ENCODE measurements at regions not wholly inside any gene's neighbourhood (a gene's known extent, or its start where the extent isn't known, plus 50 kb on each side); places are given as distances from the start of the nearest gene placed in this dataset.
A peak's percentile ranks its signal among the peaks of the same experiment; 100 is the strongest.

- Histone ChIP-seq H3K27me3 (no peaks in the 10 kb centered on the region), H3K4me1 (no peaks in the 10 kb centered on the region), H3K27ac (no peak overlapping the region), H3K36me3 (no peaks in the 10 kb centered on the region), H3K4me3 (no peak overlapping the region), H3K9me3 (no peaks in the 10 kb centered on the region)
- no peak for DNase-seq
- intact Hi-C loops (cut with DNase I; ENCODE audit: low total_unique reads) = no loop called here
- TF ChIP-seq POLR2A (IDR thresholded peaks at IDR 0.05) (no peak), CTCF (IDR thresholded peaks at IDR 0.05) (no peak)
Observed at GRCh38 chr2:186342029-186342428, 144.0 kb upstream of the ZC3H15 start.

- no peak for DNase-seq
- Histone ChIP-seq H3K4me1 (no peaks in the 10 kb centered on the region), H3K27ac (peak overlapping the region in 1 of 2 donors; percentile 19), H3K9me3 (no peaks in the 10 kb centered on the region), H3K36me3 (no peaks in the 10 kb centered on the region), H3K4me3 (no peak overlapping the region), H3K27me3 (no peaks in the 10 kb centered on the region)
- intact Hi-C loops (cut with DNase I; ENCODE audit: low total_unique reads) = no loop called here
- TF ChIP-seq CTCF (IDR thresholded peaks at IDR 0.05) = no peak
- TF ChIP-seq POLR2A (IDR thresholded peaks at IDR 0.05) = no peak
Observed at GRCh38 chr2:186345745-186346144, 140.3 kb upstream of the ZC3H15 start.

DNA sequence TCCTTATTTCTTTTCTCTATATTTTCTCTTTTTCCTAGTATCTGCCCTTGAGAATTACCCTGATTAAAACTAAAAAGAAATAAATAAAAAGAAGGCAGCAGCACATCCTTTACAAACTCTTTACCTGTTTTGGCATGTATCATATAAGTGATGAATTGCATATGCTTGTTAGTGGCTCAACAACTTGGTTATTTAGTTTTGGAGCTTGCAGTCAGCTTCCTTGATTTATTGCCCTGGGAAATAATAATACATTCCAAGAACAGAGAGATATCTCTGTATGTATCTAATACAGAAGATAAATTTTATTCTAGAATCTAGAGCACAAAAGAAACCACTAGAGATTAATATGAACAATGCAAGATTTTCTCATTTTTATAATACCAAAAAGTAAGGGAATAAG lies 139.8 kb upstream of the ZC3H15 start:
- H3K9me3 ChIP-seq = no peaks in the 10 kb centered on the region
- intact Hi-C loops (cut with DNase I; ENCODE audit: low total_unique reads) = no loop called here
- H3K27ac ChIP-seq = peak overlapping the region in 1 of 2 donors; percentile 19
- no peak for TF ChIP-seq POLR2A (IDR thresholded peaks at IDR 0.05)
- TF ChIP-seq CTCF (IDR thresholded peaks at IDR 0.05) = no peak
- no peaks in the 10 kb centered on the region for H3K27me3 ChIP-seq
- H3K4me1 ChIP-seq = no peaks in the 10 kb centered on the region
- no peaks in the 10 kb centered on the region for H3K36me3 ChIP-seq
- DNase-seq = no peak
- no peak overlapping the region for H3K4me3 ChIP-seq

- Histone ChIP-seq H3K9me3 (no peaks in the 10 kb centered on the region), H3K4me3 (no peak overlapping the region), H3K36me3 (no peaks in the 10 kb centered on the region), H3K27me3 (no peaks in the 10 kb centered on the region), H3K4me1 (no peaks in the 10 kb centered on the region), H3K27ac (no peak overlapping the region)
- intact Hi-C loops (cut with DNase I; ENCODE audit: low total_unique reads) = no loop called here
- no peak for TF ChIP-seq POLR2A (IDR thresholded peaks at IDR 0.05)
- TF ChIP-seq CTCF (IDR thresholded peaks at IDR 0.05) = no peak
- DNase-seq = no peak
Observed at GRCh38 chr2:186347472-186347871, 138.6 kb upstream of the ZC3H15 start.

DNA sequence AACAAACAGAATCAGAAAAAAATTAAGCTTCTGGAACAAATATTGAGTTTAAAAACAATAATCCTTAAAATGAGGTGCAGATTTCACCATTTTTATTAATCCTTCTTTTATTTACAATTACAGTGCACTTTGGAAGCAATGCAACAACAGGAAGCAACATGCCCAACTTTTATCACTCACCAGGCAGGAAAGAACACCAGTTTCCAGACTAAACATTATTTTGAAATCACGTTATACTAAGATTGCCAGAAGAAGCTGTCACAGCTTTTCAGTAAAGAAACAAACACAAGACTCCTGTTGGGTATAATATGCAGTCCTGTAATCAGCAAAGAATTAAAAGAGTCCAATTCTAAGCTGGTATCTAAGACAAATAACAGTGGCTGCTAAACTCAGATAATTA lies 137.9 kb upstream of the ZC3H15 start:
- no peak overlapping the region for H3K27ac ChIP-seq
- no peaks in the 10 kb centered on the region for H3K36me3 ChIP-seq
- intact Hi-C loops (cut with DNase I; ENCODE audit: low total_unique reads) = no loop called here
- H3K4me3 ChIP-seq = no peak overlapping the region
- no peaks in the 10 kb centered on the region for H3K9me3 ChIP-seq
- no peaks in the 10 kb centered on the region for H3K27me3 ChIP-seq
- no peak for DNase-seq
- no peak for TF ChIP-seq CTCF (IDR thresholded peaks at IDR 0.05)
- TF ChIP-seq POLR2A (IDR thresholded peaks at IDR 0.05) = no peak
- no peaks in the 10 kb centered on the region for H3K4me1 ChIP-seq
